HG02943 (cell line): ENCODE measurements at regions not wholly inside any gene's neighbourhood (a gene's known extent, or its start where the extent isn't known, plus 50 kb on each side); places are given as distances from the start of the nearest gene placed in this dataset.
"Not testable (repeated sequence)": the region's sequence is repeated elsewhere in the genome, so short reads cannot be mapped to it uniquely, and the experiment has no call there.

Source experiments
- ATAC-seq: cut with Tn5 transposase; IDR thresholded peaks from one replicate; pipeline ENCODE4 v1.9.1; 2021; ENCODE audit warnings: mild to moderate bottlenecking, low read depth, moderate library complexity; ENCODE audit not compliant: unreplicated experiment

- ATAC-seq = no peak
These were observed 258.1 kb upstream of the MCTP2 start for GRCh38 chr15:93973287-93973686.

- no peak for ATAC-seq
These were observed 262.6 kb upstream of the MCTP2 start for GRCh38 chr15:93968773-93969172.

- ATAC-seq = no peak
These were observed 266.0 kb upstream of the MCTP2 start for GRCh38 chr15:93965304-93965908.

GRCh38 chr15:93954985-93955571 is 276.3 kb upstream of the MCTP2 start:
- no peak for ATAC-seq

GRCh38 chr15:93948726-93949125 is 282.6 kb upstream of the MCTP2 start:
- ATAC-seq = no peak

- no peak for ATAC-seq
These were observed 287.8 kb upstream of the MCTP2 start for GRCh38 chr15:93943586-93943985.

GRCh38 chr15:93942269-93942694 is 289.1 kb upstream of the MCTP2 start:
- ATAC-seq = no peak

GRCh38 chr15:93941697-93942096 is 289.7 kb upstream of the MCTP2 start:
- ATAC-seq = no peak

- no peak for ATAC-seq
These were observed 291.1 kb upstream of the MCTP2 start for GRCh38 chr15:93940226-93940625.

- ATAC-seq = peak; percentile 85
These were observed 299.1 kb upstream of the MCTP2 start for GRCh38 chr15:93932164-93932776.

GRCh38 chr15:93929375-93930094 is 301.8 kb upstream of the MCTP2 start:
- ATAC-seq = no peak

GRCh38 chr15:93920204-93920603 is 311.2 kb upstream of the MCTP2 start:
- ATAC-seq = no peak

- ATAC-seq = not testable (repeated sequence)
These were observed 312.6 kb upstream of the MCTP2 start for GRCh38 chr15:93918801-93919200.

GRCh38 chr15:93917181-93917580 is 314.2 kb upstream of the MCTP2 start:
- no peak for ATAC-seq

GRCh38 chr15:93913871-93914270 is 317.5 kb upstream of the MCTP2 start:
- no peak for ATAC-seq

GRCh38 chr15:93913310-93913709 is 318.1 kb upstream of the MCTP2 start:
- ATAC-seq = no peak

GRCh38 chr15:93900476-93901400 is 330.6 kb upstream of the MCTP2 start:
- ATAC-seq = no peak

- ATAC-seq = no peak
These were observed 331.5 kb upstream of the MCTP2 start for GRCh38 chr15:93899817-93900216.

- ATAC-seq = no peak
These were observed 334.0 kb upstream of the MCTP2 start for GRCh38 chr15:93897377-93897776.

- no peak for ATAC-seq
These were observed 335.2 kb upstream of the MCTP2 start for GRCh38 chr15:93895976-93896770.
